ENCODE measurements at regions not wholly inside any gene's neighbourhood (a gene's known extent, or its start where the extent isn't known, plus 50 kb on each side); places are given as distances from the start of the nearest gene placed in this dataset.

GRCh38 chr2:225319872-225320271, 79.6 kb upstream of the NYAP2 start:
- Histone ChIP-seq H3K4me1 (ENCODE audit: insufficient read depth) (no peaks in the 10 kb centered on the region), H3K27me3 (no peaks in the 10 kb centered on the region), H3K4me3 (no peak overlapping the region), H3K9me3 (no peaks in the 10 kb centered on the region), H3K36me3 (no peaks in the 10 kb centered on the region), H3K27ac (no peak overlapping the region)
- intact Hi-C loops (cut with DNase I) = no loop called here
- TF ChIP-seq POLR2A (IDR thresholded peaks at IDR 0.05) = no peak
- no peak for TF ChIP-seq CTCF (IDR thresholded peaks at IDR 0.05)
- TF ChIP-seq EP300 (IDR thresholded peaks at IDR 0.05) = no peak
- DNase-seq = no peak

- WGBS, 3 donors = 92 to 97% (median 93%) methylated on average over 1 of the region's 1 CpG
- Histone ChIP-seq H3K36me3 (no peaks in the 10 kb centered on the region), H3K27me3 (no peaks in the 10 kb centered on the region), H3K4me3 (no peak overlapping the region), H3K4me1 (ENCODE audit: insufficient read depth) (no peaks in the 10 kb centered on the region), H3K27ac (no peak overlapping the region), H3K9me3 (no peaks in the 10 kb centered on the region)
- DNase-seq = no peak
- TF ChIP-seq POLR2A (IDR thresholded peaks at IDR 0.05) (no peak), EP300 (IDR thresholded peaks at IDR 0.05) (no peak), CTCF (IDR thresholded peaks at IDR 0.05) (no peak)
- intact Hi-C loops (cut with DNase I) = no loop called here
These were observed 81.1 kb upstream of the NYAP2 start for GRCh38 chr2:225318440-225318839.

DNA sequence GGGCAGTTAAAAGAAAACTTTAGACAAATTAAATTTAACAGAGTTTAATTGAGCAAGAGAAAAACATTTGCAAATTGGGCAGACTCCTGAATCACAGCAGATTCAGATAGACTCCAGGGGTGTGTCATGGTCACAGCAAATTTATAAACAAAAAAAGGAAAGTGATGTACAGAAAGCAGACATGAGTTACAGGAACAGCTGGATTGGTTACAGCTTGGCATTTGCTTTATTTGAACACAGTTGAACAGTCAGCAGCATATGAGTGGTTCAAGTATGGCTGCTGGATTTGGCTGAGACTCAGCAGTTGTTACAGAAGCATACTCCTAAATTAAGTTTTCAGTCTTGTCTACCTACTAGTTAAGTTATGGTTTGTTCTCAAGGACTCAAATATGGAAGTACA, 82.3 kb upstream of the NYAP2 start:
- Histone ChIP-seq H3K36me3 (no peaks in the 10 kb centered on the region), H3K4me1 (ENCODE audit: insufficient read depth) (no peaks in the 10 kb centered on the region), H3K27ac (no peak overlapping the region), H3K27me3 (no peaks in the 10 kb centered on the region), H3K4me3 (no peak overlapping the region), H3K9me3 (no peaks in the 10 kb centered on the region)
- intact Hi-C loops (cut with DNase I) = no loop called here
- DNase-seq = no peak
- no peak for TF ChIP-seq CTCF (IDR thresholded peaks at IDR 0.05)

GRCh38 chr2:225310745-225311144, 88.8 kb upstream of the NYAP2 start:
- no peaks in the 10 kb centered on the region for H3K27me3 ChIP-seq
- no peak for TF ChIP-seq CTCF (IDR thresholded peaks at IDR 0.05)
- intact Hi-C loops (cut with DNase I) = no loop called here

DNA sequence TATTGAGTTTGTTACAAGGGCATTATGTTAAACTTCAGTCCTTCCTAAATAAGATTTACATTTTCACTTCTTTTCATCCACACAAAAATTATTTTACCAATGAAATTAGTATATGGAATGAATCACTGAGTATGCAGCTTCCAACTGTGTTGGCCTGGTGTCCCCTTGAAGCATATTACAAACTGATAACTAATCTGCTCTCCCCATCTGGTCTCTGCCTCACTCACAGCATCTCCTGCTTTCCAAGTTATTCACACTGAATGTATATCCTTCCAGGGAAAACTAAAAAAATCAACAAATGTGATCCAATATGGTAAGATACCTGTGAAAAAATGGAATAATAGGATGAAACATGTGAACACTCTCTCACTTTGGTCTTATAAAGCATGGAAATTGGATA, 90.0 kb upstream of the NYAP2 start:
- DNase-seq = no peak
- Histone ChIP-seq H3K27ac (no peak overlapping the region), H3K4me3 (no peak overlapping the region), H3K9me3 (no peaks in the 10 kb centered on the region), H3K27me3 (no peaks in the 10 kb centered on the region), H3K4me1 (ENCODE audit: insufficient read depth) (no peaks in the 10 kb centered on the region), H3K36me3 (no peaks in the 10 kb centered on the region)
- no peak for TF ChIP-seq EP300 (IDR thresholded peaks at IDR 0.05)
- no peak for TF ChIP-seq CTCF (IDR thresholded peaks at IDR 0.05)
- no peak for TF ChIP-seq POLR2A (IDR thresholded peaks at IDR 0.05)
- intact Hi-C loops (cut with DNase I) = no loop called here

More at GRCh38 chr2:225310745-225311144, 88.8 kb upstream of the NYAP2 start:
- Histone ChIP-seq H3K9me3 (no peaks in the 10 kb centered on the region), H3K4me1 (ENCODE audit: insufficient read depth) (no peaks in the 10 kb centered on the region), H3K27ac (no peak overlapping the region), H3K36me3 (no peaks in the 10 kb centered on the region), H3K4me3 (no peak overlapping the region)
- no peak for DNase-seq

All from ovary (tissue), 7 donors.